GM21528 (cell line): ENCODE measurements at regions not wholly inside any gene's neighbourhood (a gene's known extent, or its start where the extent isn't known, plus 50 kb on each side); places are given as distances from the start of the nearest gene placed in this dataset.

Experiments used
- ATAC-seq: cut with Tn5 transposase; IDR thresholded peaks from one replicate; pipeline ENCODE4 v1.9.1; 2021; ENCODE audit warnings: mild to moderate bottlenecking, moderate library complexity; ENCODE audit not compliant: unreplicated experiment, low FRiP score

- no peak for ATAC-seq
Measured at GRCh38 chr11:130582176-130582575, 133.7 kb downstream of the ADAMTS15 start.

GRCh38 chr11:130582981-130583380 is 134.5 kb downstream of the ADAMTS15 start:
- no peak for ATAC-seq

GRCh38 chr11:130583801-130584211 is 135.4 kb downstream of the ADAMTS15 start:
- no peak for ATAC-seq

- no peak for ATAC-seq
Measured at GRCh38 chr11:130585545-130585944, 137.1 kb downstream of the ADAMTS15 start.

GRCh38 chr11:130587658-130588057 is 139.2 kb downstream of the ADAMTS15 start:
- ATAC-seq: no peak

- ATAC-seq: no peak
Measured at GRCh38 chr11:130588471-130588870, 140.0 kb downstream of the ADAMTS15 start.

GRCh38 chr11:130592056-130592455 is 143.6 kb downstream of the ADAMTS15 start:
- ATAC-seq: no peak

GRCh38 chr11:130593064-130593463 is 144.6 kb downstream of the ADAMTS15 start:
- no peak for ATAC-seq

- ATAC-seq: no peak
Measured at GRCh38 chr11:130598433-130598832, 150.0 kb downstream of the ADAMTS15 start.

GRCh38 chr11:130599073-130599654 is 150.7 kb downstream of the ADAMTS15 start:
- no peak for ATAC-seq

- ATAC-seq: no peak
Measured at GRCh38 chr11:130600139-130600538, 151.7 kb downstream of the ADAMTS15 start.

- no peak for ATAC-seq
Measured at GRCh38 chr11:130600616-130601015, 152.2 kb downstream of the ADAMTS15 start.

- no peak for ATAC-seq
Measured at GRCh38 chr11:130601141-130601540, 152.7 kb downstream of the ADAMTS15 start.

- ATAC-seq: no peak
Measured at GRCh38 chr11:130601764-130602460, 153.5 kb downstream of the ADAMTS15 start.

GRCh38 chr11:130602641-130603334 is 154.3 kb downstream of the ADAMTS15 start:
- no peak for ATAC-seq

- ATAC-seq: no peak
Measured at GRCh38 chr11:130603335-130603906, 155.0 kb downstream of the ADAMTS15 start.

GRCh38 chr11:130604606-130605005 is 156.2 kb downstream of the ADAMTS15 start:
- no peak for ATAC-seq

GRCh38 chr11:130606178-130606577 is 157.7 kb downstream of the ADAMTS15 start:
- ATAC-seq: no peak

- ATAC-seq: no peak
Measured at GRCh38 chr11:130606781-130607511, 158.5 kb downstream of the ADAMTS15 start.

- ATAC-seq: no peak
Measured at GRCh38 chr11:130608287-130608686, 159.8 kb downstream of the ADAMTS15 start.
